Ovary (tissue), 3 donors: ENCODE measurements at regions not wholly inside any gene's neighbourhood (a gene's known extent, or its start where the extent isn't known, plus 50 kb on each side); places are given as distances from the start of the nearest gene placed in this dataset.

Experiments used
- CTCF ChIP-seq, 3 donors: fragments of 450-650 bp in 2 of 3; fragments of 200-600 bp in 1 of 3; IDR thresholded peaks; one replicate each; pipeline versions ENCODE4 v1.5.1 to v1.8.0; 2016 to 2022; ENCODE audit warnings: antibody characterized with exemption in 3 of 3, mild to moderate bottlenecking in 1 of 3
- POLR2A ChIP-seq: fragments of 450-650 bp; IDR thresholded peaks from one replicate; pipeline ENCODE4 v1.6.1; 2017; ENCODE audit warnings: antibody characterized with exemption, mild to moderate bottlenecking, moderate library complexity
- donor health status: DM: no; HTN: no; CAD: no.

- no peak for TF ChIP-seq CTCF (IDR thresholded peaks at IDR 0.05)
- TF ChIP-seq POLR2A: no peak
Observed at GRCh38 chr18:26637983-26638382, 89.6 kb upstream of the KCTD1 start.
